ENCODE measurements at regions not wholly inside any gene's neighbourhood (a gene's known extent, or its start where the extent isn't known, plus 50 kb on each side); places are given as distances from the start of the nearest gene placed in this dataset.
"Not testable (repeated sequence)": the region's sequence is repeated elsewhere in the genome, so short reads cannot be mapped to it uniquely, and the experiment has no call there.

GRCh38 chr2:106009096-106009495 is 185.0 kb downstream of the UXS1 start:
- DNase-seq (ENCODE audit: low read depth in 2 of 2), result no peak

- no peak for DNase-seq (ENCODE audit: low read depth in 2 of 2)
These were observed 189.2 kb downstream of the UXS1 start for GRCh38 chr2:106004851-106005250.

GRCh38 chr2:105999211-105999989 is 194.7 kb downstream of the UXS1 start:
- DNase-seq (ENCODE audit: low read depth in 2 of 2), result no peak

- no peak for DNase-seq (ENCODE audit: low read depth in 2 of 2)
These were observed 196.4 kb downstream of the UXS1 start for GRCh38 chr2:105997711-105998110.

DNA sequence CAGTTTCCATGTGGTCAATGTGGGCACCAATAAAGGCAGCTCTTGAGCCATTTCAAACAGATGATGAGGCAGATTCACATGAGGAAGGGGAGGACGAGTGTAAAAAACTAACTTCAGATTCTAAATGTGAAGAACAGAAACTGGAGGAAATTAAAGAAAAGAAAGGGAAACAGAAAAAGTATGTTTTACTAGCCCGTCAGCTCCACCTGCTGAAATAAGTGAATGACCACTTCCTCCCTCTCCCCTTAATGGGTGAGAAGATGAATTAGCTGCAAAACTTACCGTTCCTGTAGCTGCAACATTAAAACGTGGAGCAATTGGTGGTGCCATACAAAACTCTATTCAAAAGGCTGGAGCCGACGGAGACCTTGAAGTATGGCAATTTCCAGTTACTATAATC is 203.5 kb downstream of the UXS1 start:
- no peak for DNase-seq (ENCODE audit: low read depth in 2 of 2)

DNA sequence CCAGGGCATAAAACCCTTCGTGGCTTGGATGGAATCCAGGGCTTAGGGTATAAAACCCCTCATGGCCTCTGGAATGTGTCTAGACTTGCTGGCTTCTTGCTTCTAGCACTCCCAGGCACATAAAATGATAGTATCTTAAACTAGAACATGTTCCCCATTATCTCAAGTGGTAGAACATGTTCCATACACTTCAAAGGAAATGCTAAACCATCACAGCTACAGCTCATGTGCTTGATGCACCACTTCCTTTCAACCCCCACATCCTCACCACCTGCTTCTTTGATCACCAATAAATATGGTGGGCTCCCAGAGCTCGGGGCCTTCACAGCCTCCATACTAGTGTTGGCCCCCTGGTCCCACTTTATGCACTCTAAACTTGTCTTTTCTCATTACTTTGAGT is 204.3 kb downstream of the UXS1 start:
- DNase-seq (ENCODE audit: low read depth in 2 of 2), result not testable (repeated sequence)

DNA sequence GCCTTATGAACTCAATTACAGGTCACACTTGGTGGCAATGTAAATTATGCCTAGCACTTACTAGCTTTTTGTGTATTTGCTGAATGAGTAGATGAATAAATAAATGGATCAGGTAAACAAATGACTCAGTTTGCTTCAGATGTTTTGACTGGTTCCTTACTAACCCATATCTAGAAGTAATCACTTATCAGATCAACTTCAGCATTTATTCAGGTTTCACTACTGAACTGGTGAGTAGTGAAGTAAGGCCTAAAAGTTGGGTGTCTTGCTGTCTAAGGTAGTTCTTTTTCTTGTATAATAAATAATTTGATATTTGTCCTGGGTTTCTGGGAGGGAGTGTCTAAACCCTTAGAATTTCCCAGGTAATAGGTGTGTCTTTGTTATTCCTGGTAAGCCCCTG is 205.0 kb downstream of the UXS1 start:
- DNase-seq (ENCODE audit: low read depth in 2 of 2), result no peak

DNA sequence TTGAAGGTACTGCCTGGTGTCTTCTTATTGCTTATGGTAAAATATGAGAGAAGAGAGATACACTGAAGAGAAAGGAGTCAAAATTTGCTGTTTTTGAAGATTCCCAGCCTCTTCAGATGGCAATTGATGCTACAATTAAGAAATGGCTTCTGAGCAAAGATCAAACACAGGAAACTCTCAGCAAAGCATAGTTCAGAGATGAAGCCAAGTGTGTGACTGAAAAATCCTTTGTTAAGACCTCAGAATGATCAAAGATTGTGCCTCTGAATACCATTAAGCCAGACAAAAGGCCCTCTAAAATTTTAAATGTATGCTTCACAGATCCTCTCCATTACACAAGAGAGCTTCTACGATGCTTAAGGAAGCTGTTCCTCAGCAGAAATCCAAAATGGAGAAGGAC is 216.3 kb downstream of the UXS1 start:
- no peak for DNase-seq (ENCODE audit: low read depth in 2 of 2)

DNA sequence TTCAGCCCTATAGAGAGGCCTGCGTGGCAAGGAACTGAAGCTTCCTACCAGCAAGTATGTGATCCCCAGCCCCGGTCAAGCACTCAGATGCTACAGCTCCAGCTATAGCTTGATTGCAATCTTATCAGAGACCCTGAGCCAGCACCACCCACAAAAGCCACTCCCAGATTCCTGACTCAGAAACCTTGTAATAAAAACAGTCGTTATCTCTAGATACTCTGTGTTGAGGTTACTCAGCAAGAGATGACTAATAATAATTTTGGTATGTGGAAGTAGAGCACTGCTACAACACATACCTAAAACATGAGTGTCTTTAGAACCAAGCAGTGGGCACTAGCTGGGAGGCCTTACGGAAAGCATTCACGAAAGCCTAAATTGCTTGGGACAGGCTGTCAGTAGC is 216.9 kb downstream of the UXS1 start:
- no peak for DNase-seq (ENCODE audit: low read depth in 2 of 2)

DNA sequence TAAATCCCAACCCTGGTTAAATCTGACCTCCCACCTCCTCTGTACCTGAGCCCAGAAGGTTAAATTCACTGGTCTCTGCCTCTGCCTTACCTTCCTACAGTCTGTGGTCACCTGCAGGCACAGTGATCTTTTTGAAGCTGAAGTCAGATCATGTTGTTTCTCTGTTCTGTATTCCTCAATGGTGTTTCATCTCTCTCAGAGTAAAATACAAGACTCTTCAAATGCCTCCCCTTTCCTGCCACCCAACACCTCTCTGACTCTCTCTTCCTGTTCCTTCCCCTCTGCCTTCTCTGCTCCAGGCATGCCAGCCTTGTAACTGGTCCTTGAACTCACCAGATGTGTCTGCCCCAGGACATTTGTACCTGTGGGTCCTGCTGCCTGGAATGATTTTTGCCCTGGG is 219.3 kb downstream of the UXS1 start:
- no peak for DNase-seq (ENCODE audit: low read depth in 2 of 2)

GRCh38 chr2:105972927-105973326 is 221.2 kb downstream of the UXS1 start:
- no peak for DNase-seq (ENCODE audit: low read depth in 2 of 2)

DNA sequence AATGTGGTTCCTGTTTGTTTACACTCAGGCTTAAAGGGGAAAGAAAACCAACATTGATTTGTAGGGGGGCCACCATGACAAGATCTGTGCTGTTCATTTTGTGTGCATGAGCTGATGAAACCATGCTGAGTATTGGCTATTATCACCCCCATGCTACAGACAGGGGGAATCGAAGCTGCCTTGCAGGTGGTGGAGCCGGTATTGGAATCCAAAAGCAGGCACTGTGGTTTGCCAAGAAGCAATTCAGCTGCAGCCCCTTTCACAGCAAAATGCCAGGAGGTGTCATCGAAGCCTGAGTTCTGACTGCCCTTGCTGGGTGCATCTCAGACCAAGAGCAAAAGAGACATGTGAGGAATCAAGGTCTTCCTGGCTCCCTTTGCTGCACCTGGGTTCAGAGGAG is 221.9 kb downstream of the UXS1 start:
- DNase-seq (ENCODE audit: low read depth in 2 of 2), result no peak

DNA sequence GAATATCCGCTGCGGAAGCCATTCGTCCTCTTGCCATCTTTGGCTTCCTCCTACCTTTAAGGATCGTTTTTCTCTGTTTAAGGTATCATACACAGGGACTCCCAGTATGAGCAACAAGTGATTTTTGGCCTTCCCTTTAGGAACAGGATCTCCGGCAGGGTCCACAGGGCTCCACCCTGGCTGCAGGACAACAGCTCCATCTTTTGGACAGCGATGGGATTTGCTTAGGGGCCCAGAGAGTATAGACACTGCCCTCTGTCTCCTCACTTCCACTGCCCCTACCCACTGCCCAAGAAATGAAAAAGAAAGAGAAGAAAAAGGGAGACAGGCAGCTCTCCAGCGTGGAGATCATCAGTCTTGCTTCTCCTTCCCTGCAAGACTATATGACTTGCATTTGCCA is 224.5 kb downstream of the UXS1 start:
- DNase-seq (ENCODE audit: low read depth in 2 of 2), result peak in 1 of 2 experiments; percentile 6

DNA sequence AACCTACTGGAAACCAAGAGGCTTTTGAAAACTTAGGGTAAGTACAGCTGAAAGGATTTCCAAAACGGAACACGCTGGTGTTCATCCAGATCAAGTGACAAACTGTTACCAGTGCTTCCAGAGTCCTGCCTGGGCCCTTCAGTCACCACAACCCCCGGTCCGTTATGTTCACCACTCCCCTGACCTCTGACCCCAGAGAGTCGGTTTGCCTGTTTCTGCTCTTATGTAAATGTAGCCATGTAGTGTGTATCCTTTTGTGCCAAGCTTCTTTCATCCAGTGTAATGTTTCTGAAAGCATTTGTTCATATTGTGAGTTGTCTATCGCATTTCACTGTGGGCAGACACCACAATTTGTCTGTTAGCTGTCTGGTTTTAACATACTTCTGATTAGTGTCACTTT is 217.5 kb downstream of the NCK2 start:
- no peak for DNase-seq (ENCODE audit: low read depth in 2 of 2)

DNA sequence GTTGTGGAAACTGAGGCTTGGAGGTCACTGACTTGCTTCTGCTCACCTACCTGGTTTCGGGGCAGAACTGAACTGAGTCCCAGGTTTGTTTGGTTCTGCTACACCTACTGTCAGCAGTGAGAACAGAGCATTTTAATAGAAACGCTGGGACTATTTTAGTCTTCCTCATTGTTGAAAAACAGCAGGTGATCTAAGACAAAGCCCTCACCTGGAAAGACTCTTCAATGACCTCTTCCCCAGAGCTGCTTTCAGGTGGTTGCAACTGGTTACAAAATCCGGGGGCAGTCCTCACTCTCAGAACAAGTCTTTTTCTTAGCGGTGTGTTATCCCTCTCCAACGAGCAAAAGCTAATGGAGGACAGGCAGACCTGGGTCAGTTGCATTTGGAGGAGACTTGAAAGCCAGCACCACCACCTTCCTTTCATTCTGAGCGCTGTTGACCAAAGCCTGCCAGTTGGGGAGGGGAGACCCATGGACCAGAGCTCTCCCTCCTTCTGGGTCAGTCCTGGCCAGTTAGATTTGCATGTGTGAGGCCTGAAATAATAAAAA is 217.0 kb downstream of the NCK2 start:
- no peak for DNase-seq (ENCODE audit: low read depth in 2 of 2)

GRCh38 chr2:105959357-105959756 is 214.6 kb downstream of the NCK2 start:
- DNase-seq (ENCODE audit: low read depth in 2 of 2), result no peak

DNA sequence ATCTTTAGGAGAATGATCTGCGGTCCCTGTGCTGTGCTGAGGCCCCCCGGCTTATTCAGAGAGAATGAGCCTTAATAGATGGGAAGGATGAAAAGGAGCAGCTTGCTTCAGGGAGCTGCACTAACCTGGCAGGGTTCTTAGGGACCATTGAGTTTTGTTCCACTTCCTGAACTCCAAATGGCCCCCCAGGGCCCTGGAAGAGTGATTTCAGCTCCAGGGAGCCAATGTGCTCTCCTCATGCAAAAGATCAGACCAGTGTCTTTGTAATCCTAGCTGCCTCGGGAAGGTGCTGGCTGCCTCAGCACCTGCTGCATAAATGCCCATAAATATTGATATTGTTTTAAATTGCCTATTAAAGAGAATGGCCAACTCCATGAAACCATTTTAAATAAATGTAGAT is 210.2 kb downstream of the NCK2 start:
- no peak for DNase-seq (ENCODE audit: low read depth in 2 of 2)

DNA sequence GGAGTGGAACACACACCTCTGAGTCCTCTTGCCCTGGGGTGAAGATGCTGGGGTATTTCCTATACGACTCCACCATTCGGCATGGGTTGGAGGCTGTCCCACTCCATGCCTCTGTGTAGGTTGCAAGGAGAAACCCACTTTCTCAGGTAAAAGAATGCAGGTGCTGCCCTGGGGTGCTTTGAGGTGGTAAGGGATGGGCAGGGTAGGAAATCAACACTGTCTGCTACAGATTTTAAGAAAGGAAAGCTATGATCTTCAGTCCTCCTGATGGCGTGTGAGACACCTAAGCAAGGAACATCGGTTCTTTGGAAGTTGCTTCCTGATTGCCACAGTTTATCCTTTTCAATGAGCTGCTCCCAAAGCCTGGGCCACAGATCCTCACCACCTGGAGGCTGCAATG is 209.2 kb downstream of the NCK2 start:
- no peak for DNase-seq (ENCODE audit: low read depth in 2 of 2)

GRCh38 chr2:105952131-105952530 is 207.4 kb downstream of the NCK2 start:
- no peak for DNase-seq (ENCODE audit: low read depth in 2 of 2)

DNA sequence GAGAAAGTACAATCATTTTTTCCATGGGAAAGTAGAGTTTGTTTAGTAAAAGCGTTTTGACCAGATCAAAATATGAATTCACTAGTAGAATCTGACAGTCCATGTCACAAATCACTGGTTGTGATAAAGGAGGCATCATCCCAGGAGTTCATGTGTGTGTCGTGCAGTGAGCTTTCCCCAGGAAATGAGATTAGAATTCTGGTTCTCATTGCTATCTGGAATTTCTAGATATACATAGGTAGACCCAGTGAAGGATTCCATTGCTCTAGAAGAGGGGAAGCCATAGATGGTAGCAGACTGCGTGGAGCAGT is 206.6 kb downstream of the NCK2 start:
- DNase-seq (ENCODE audit: low read depth in 2 of 2), result no peak

DNA sequence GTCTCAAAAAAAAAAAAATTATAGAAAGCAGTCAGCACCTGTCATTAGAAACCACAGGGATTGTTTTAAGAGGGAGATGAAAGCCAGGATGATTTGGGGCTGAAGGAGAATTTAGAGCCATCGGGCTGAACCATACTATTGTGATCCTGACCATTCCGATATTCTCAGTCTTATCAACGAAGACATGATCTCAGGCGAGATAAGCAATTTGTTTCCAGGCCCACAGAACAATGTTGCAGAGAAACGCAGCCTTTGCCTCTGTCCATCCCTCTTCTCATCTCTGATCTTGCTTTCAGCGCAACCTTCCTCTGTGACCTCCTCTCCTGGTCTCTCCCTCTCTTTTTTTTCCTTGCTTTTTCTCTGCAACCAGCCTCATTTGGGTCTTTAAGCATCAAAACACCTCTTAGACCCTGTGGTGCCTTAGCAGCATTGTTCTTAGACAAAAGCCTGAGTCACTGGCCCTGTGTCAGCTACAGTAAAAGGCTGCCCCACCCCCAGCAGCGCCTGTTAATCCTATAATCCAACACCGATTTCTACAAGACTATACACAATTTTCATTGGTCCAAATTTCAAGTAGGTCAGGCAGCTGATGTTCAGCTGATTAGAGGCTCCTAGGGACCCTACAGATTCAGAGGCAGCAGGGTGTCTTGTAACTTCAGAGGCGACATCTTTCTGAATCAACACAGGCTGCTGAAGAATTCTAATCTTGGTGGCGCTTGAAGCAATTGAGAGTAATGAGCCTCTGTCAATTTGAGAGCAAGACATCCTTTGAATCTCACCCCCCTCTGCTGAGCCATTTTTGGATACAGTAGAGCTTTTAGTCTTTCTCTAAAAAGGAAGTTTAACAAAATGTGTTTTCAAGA is 206.0 kb downstream of the NCK2 start:
- no peak for DNase-seq (ENCODE audit: low read depth in 2 of 2)

GRCh38 chr2:105943977-105944376 is 199.3 kb downstream of the NCK2 start:
- DNase-seq (ENCODE audit: low read depth in 2 of 2), result no peak
